ENCODE measurements at regions not wholly inside any gene's neighbourhood (a gene's known extent, or its start where the extent isn't known, plus 50 kb on each side); places are given as distances from the start of the nearest gene placed in this dataset.

DNA sequence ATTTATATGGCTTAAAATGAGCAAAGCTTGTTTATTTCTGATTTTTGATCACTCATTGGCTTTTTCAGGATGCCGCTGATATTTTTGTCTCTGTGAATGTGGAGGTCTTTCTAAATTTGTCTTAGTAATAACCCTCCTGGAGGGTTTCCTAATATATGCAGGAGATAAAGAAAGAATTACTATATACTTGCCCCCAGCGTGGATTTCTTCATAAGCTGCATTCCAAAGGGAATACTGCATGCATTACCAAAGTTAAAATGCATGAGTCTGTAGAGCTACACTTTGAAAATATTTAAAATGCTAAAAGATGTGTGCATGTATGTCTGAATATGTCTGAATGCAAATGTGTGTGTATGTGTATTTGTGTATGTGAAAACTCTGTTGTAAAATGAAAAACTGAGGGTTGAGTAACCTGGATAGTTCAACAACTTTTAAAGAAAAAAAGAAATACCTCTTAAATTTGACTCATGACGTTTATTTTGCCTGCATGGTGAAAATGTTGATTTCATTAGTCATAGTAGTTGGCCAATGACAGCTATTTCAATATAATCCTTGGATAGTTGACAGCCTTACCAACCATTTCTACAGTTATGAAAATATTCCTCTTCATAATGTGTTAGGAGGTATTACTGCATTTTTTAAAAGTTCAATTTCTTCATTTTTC, 113.2 kb upstream of the ZNF827 start:
- TF ChIP-seq, protein P1, sequence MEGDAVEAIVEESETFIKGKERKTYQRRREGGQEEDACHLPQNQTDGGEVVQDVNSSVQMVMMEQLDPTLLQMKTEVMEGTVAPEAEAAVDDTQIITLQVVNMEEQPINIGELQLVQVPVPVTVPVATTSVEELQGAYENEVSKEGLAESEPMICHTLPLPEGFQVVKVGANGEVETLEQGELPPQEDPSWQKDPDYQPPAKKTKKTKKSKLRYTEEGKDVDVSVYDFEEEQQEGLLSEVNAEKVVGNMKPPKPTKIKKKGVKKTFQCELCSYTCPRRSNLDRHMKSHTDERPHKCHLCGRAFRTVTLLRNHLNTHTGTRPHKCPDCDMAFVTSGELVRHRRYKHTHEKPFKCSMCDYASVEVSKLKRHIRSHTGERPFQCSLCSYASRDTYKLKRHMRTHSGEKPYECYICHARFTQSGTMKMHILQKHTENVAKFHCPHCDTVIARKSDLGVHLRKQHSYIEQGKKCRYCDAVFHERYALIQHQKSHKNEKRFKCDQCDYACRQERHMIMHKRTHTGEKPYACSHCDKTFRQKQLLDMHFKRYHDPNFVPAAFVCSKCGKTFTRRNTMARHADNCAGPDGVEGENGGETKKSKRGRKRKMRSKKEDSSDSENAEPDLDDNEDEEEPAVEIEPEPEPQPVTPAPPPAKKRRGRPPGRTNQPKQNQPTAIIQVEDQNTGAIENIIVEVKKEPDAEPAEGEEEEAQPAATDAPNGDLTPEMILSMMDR (IDR thresholded peaks at IDR 0.05): no peak
- no peak for TF ChIP-seq POLR2AphosphoS5 (IDR thresholded peaks at IDR 0.05; ENCODE audit: low read depth, low read length)
- TF ChIP-seq, protein P2, sequence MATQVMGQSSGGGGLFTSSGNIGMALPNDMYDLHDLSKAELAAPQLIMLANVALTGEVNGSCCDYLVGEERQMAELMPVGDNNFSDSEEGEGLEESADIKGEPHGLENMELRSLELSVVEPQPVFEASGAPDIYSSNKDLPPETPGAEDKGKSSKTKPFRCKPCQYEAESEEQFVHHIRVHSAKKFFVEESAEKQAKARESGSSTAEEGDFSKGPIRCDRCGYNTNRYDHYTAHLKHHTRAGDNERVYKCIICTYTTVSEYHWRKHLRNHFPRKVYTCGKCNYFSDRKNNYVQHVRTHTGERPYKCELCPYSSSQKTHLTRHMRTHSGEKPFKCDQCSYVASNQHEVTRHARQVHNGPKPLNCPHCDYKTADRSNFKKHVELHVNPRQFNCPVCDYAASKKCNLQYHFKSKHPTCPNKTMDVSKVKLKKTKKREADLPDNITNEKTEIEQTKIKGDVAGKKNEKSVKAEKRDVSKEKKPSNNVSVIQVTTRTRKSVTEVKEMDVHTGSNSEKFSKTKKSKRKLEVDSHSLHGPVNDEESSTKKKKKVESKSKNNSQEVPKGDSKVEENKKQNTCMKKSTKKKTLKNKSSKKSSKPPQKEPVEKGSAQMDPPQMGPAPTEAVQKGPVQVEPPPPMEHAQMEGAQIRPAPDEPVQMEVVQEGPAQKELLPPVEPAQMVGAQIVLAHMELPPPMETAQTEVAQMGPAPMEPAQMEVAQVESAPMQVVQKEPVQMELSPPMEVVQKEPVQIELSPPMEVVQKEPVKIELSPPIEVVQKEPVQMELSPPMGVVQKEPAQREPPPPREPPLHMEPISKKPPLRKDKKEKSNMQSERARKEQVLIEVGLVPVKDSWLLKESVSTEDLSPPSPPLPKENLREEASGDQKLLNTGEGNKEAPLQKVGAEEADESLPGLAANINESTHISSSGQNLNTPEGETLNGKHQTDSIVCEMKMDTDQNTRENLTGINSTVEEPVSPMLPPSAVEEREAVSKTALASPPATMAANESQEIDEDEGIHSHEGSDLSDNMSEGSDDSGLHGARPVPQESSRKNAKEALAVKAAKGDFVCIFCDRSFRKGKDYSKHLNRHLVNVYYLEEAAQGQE (IDR thresholded peaks at IDR 0.05; ENCODE audit: insufficient read depth in 1 of 2, low read depth in 2 of 2, low read length in 1 of 2): no peak
